ENCODE measurements at regions not wholly inside any gene's neighbourhood (a gene's known extent, or its start where the extent isn't known, plus 50 kb on each side); places are given as distances from the start of the nearest gene placed in this dataset.

- Mint-ChIP-seq H3K4me1 (ENCODE audit: unreplicated experiment) (no peaks in the 10 kb centered on the region), H3K4me3 (ENCODE audit: unreplicated experiment) (no peak overlapping the region), H3K27ac (ENCODE audit: unreplicated experiment) (no peak overlapping the region), H3K9me3 (ENCODE audit: unreplicated experiment) (no peaks in the 10 kb centered on the region), H3K36me3 (ENCODE audit: low read depth, unreplicated experiment) (no peaks in the 10 kb centered on the region), H3K27me3 (ENCODE audit: unreplicated experiment) (no peaks in the 10 kb centered on the region)
- DNase-seq (ENCODE audit: low spot score): no peak
- TF ChIP-seq CTCF (IDR thresholded peaks at IDR 0.05; ENCODE audit: unreplicated experiment): no peak
Measured at GRCh38 chr9:82583524-82583923, 479.4 kb downstream of the RASEF start.

- no peaks in the 10 kb centered on the region for H3K4me1 Mint-ChIP-seq (ENCODE audit: unreplicated experiment)
- no peak overlapping the region for H3K27ac Mint-ChIP-seq (ENCODE audit: unreplicated experiment)
- no peak for DNase-seq (ENCODE audit: low spot score)
- no peaks in the 10 kb centered on the region for H3K9me3 Mint-ChIP-seq (ENCODE audit: unreplicated experiment)
- no peaks in the 10 kb centered on the region for H3K27me3 Mint-ChIP-seq (ENCODE audit: unreplicated experiment)
- H3K36me3 Mint-ChIP-seq (ENCODE audit: low read depth, unreplicated experiment): no peaks in the 10 kb centered on the region
- TF ChIP-seq CTCF (IDR thresholded peaks at IDR 0.05; ENCODE audit: unreplicated experiment): no peak
- no peak overlapping the region for H3K4me3 Mint-ChIP-seq (ENCODE audit: unreplicated experiment)
Measured at GRCh38 chr9:82584349-82584863, 478.5 kb downstream of the RASEF start.

- Mint-ChIP-seq H3K36me3 (ENCODE audit: low read depth, unreplicated experiment) (no peaks in the 10 kb centered on the region), H3K9me3 (ENCODE audit: unreplicated experiment) (no peaks in the 10 kb centered on the region), H3K27ac (ENCODE audit: unreplicated experiment) (no peak overlapping the region), H3K27me3 (ENCODE audit: unreplicated experiment) (no peaks in the 10 kb centered on the region), H3K4me3 (ENCODE audit: unreplicated experiment) (no peak overlapping the region), H3K4me1 (ENCODE audit: unreplicated experiment) (no peaks in the 10 kb centered on the region)
- no peak for TF ChIP-seq CTCF (IDR thresholded peaks at IDR 0.05; ENCODE audit: unreplicated experiment)
- no peak for DNase-seq (ENCODE audit: low spot score)
Measured at GRCh38 chr9:82586918-82587356, 476.0 kb downstream of the RASEF start.

- Mint-ChIP-seq H3K36me3 (ENCODE audit: low read depth, unreplicated experiment) (no peaks in the 10 kb centered on the region), H3K27ac (ENCODE audit: unreplicated experiment) (no peak overlapping the region), H3K27me3 (ENCODE audit: unreplicated experiment) (no peaks in the 10 kb centered on the region), H3K4me1 (ENCODE audit: unreplicated experiment) (no peaks in the 10 kb centered on the region), H3K4me3 (ENCODE audit: unreplicated experiment) (no peak overlapping the region), H3K9me3 (ENCODE audit: unreplicated experiment) (no peaks in the 10 kb centered on the region)
- DNase-seq (ENCODE audit: low spot score): no peak
- TF ChIP-seq CTCF (IDR thresholded peaks at IDR 0.05; ENCODE audit: unreplicated experiment): no peak
Measured at GRCh38 chr9:82588301-82589180, 474.4 kb downstream of the RASEF start.

GRCh38 chr9:82590845-82591244 lies 472.1 kb downstream of the RASEF start:
- no peak for TF ChIP-seq CTCF (IDR thresholded peaks at IDR 0.05; ENCODE audit: unreplicated experiment)
- Mint-ChIP-seq H3K4me3 (ENCODE audit: unreplicated experiment) (no peak overlapping the region), H3K36me3 (ENCODE audit: low read depth, unreplicated experiment) (no peaks in the 10 kb centered on the region), H3K27ac (ENCODE audit: unreplicated experiment) (no peak overlapping the region), H3K9me3 (ENCODE audit: unreplicated experiment) (no peaks in the 10 kb centered on the region), H3K27me3 (ENCODE audit: unreplicated experiment) (no peaks in the 10 kb centered on the region), H3K4me1 (ENCODE audit: unreplicated experiment) (no peaks in the 10 kb centered on the region)
- DNase-seq (ENCODE audit: low spot score): no peak

Data from endothelial cell (in vitro differentiated cells).